Loucy (cell line): ENCODE measurements at regions not wholly inside any gene's neighbourhood (a gene's known extent, or its start where the extent isn't known, plus 50 kb on each side); places are given as distances from the start of the nearest gene placed in this dataset.

ENCODE experiments used
- EZH2phosphoT487 ChIP-seq: fragments of 200-600 bp; IDR thresholded peaks from 2 replicates; pipeline ENCODE4 v1.6.1; 2018; ENCODE audit warnings: antibody characterized with exemption, mild to moderate bottlenecking, moderate library complexity, borderline replicate concordance
- TF ChIP-seq, protein P1 (sequence below): fragments of 200-600 bp; sonication (generic); conservative IDR thresholded peaks from 2 replicates; pipeline ENCODE4 v1.5.1; 2014; ENCODE audit warnings: mild to moderate bottlenecking, antibody characterized with exemption, low read length

DNA sequence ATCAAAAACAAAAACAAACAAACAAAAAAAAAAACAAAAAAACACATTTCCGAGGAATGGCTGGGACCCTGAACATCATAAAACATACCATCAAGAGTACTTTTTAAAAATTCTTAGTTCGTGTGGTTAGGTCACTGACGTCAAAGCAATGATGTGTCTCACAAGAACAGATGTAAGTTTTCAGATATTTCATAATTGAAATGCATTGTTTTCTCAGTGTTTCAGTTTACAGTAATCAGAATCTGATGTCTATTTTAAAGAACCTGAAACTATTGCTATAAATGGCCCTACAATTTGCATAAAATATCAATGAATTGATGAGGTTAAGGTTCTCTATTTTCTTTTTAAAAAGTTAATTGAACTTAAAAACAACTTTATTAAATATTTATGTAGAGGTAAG lies 103.7 kb upstream of the HGF start:
- TF ChIP-seq, protein P1, sequence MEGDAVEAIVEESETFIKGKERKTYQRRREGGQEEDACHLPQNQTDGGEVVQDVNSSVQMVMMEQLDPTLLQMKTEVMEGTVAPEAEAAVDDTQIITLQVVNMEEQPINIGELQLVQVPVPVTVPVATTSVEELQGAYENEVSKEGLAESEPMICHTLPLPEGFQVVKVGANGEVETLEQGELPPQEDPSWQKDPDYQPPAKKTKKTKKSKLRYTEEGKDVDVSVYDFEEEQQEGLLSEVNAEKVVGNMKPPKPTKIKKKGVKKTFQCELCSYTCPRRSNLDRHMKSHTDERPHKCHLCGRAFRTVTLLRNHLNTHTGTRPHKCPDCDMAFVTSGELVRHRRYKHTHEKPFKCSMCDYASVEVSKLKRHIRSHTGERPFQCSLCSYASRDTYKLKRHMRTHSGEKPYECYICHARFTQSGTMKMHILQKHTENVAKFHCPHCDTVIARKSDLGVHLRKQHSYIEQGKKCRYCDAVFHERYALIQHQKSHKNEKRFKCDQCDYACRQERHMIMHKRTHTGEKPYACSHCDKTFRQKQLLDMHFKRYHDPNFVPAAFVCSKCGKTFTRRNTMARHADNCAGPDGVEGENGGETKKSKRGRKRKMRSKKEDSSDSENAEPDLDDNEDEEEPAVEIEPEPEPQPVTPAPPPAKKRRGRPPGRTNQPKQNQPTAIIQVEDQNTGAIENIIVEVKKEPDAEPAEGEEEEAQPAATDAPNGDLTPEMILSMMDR = no peak
- no peak for TF ChIP-seq EZH2phosphoT487
